Trophoblast cell (in vitro differentiated cells and primary cell): ENCODE measurements at regions not wholly inside any gene's neighbourhood (a gene's known extent, or its start where the extent isn't known, plus 50 kb on each side); places are given as distances from the start of the nearest gene placed in this dataset.
"Not testable (repeated sequence)": the region's sequence is repeated elsewhere in the genome, so short reads cannot be mapped to it uniquely, and the experiment has no call there.

Experiments used
- DNase-seq, 2 donors: peaks; one replicate each; pipeline ENCODE4 v3.0.0-alpha.2; 2016
- H2AFZ ChIP-seq: 2 replicates; pipeline ENCODE4 v1.6.1; 2013; ENCODE audit warnings: low read length, moderate library complexity, mild to moderate bottlenecking; ENCODE audit not compliant: insufficient read depth, poor library complexity
- H2AK5ac ChIP-seq: 2 replicates; pipeline ENCODE4 v1.6.1; 2013; ENCODE audit warnings: mild to moderate bottlenecking, low read length
- H2BK120ac ChIP-seq: 2 replicates; pipeline ENCODE4 v1.6.1; 2013; ENCODE audit warnings: low read length, mild to moderate bottlenecking, moderate library complexity; ENCODE audit not compliant: insufficient read depth, poor library complexity
- H2BK12ac ChIP-seq: 2 replicates; pipeline ENCODE4 v1.6.1; 2013; ENCODE audit warnings: mild to moderate bottlenecking, low read length, moderate library complexity
- H2BK5ac ChIP-seq: 2 replicates; pipeline ENCODE4 v1.6.1; 2013; ENCODE audit warnings: low read length, low read depth, moderate library complexity, mild to moderate bottlenecking; ENCODE audit not compliant: poor library complexity
- H3K14ac ChIP-seq: 2 replicates; pipeline ENCODE4 v1.6.1; 2013; ENCODE audit warnings: mild to moderate bottlenecking, low read length
- H3K18ac ChIP-seq: 2 replicates; pipeline ENCODE4 v1.6.1; 2013; ENCODE audit warnings: mild to moderate bottlenecking, low read length
- H3K23ac ChIP-seq: 2 replicates; pipeline ENCODE4 v1.6.1; 2013; ENCODE audit warnings: low read length
- H3K27ac ChIP-seq: 2 replicates; pipeline ENCODE4 v1.5.1; 2013; ENCODE audit warnings: low read depth, mild to moderate bottlenecking, inconsistent platforms, low read length, moderate library complexity
- H3K27me3 ChIP-seq: 2 replicates; pipeline ENCODE4 v1.6.1; 2013; ENCODE audit warnings: inconsistent platforms, mild to moderate bottlenecking, low read length, moderate library complexity; ENCODE audit not compliant: insufficient read depth
- H3K36me3 ChIP-seq, 2 experiments: 1 replicate in 1 of 2; 2 replicates in 1 of 2; pipeline ENCODE4 v1.6.1; 2013; ENCODE audit warnings: low read length in 2 of 2, mild to moderate bottlenecking in 2 of 2, moderate library complexity in 1 of 2; ENCODE audit not compliant: insufficient read depth in 2 of 2, control insufficient read depth in 1 of 2
- H3K4ac ChIP-seq: 2 replicates; pipeline ENCODE4 v1.6.1; 2013; ENCODE audit warnings: low read depth, mild to moderate bottlenecking, low read length, moderate library complexity
- H3K4me1 ChIP-seq, 2 experiments: 1 replicate in 1 of 2; 2 replicates in 1 of 2; pipeline ENCODE4 v1.6.1; 2013; ENCODE audit warnings: low read length in 2 of 2, mild to moderate bottlenecking in 2 of 2, moderate library complexity in 1 of 2; ENCODE audit not compliant: insufficient read depth in 2 of 2, control insufficient read depth in 1 of 2
- H3K4me2 ChIP-seq: 2 replicates; pipeline ENCODE4 v1.6.1; 2013; ENCODE audit warnings: inconsistent platforms, mild to moderate bottlenecking, low read length, moderate library complexity
- H3K4me3 ChIP-seq: 2 replicates; pipeline ENCODE4 v1.5.1; 2013; ENCODE audit warnings: mild to moderate bottlenecking, low read depth, low read length, inconsistent platforms
- H3K79me1 ChIP-seq: one replicate; pipeline ENCODE4 v1.6.1; 2013; ENCODE audit warnings: low read length
- H3K79me2 ChIP-seq: 2 replicates; pipeline ENCODE4 v1.6.1; 2013; ENCODE audit warnings: low read length, mild to moderate bottlenecking; ENCODE audit not compliant: control insufficient read depth, insufficient read depth, poor library complexity
- H3K9ac ChIP-seq: 2 replicates; pipeline ENCODE4 v1.6.1; 2013; ENCODE audit warnings: mild to moderate bottlenecking, low read length
- H3K9me3 ChIP-seq: 2 replicates; pipeline ENCODE4 v1.6.1; 2013; ENCODE audit warnings: low read depth, mild to moderate bottlenecking, control low read depth, inconsistent platforms, low read length; ENCODE audit not compliant: insufficient read depth
- H4K12ac ChIP-seq: 2 replicates; pipeline ENCODE4 v1.6.1; 2013; ENCODE audit warnings: low read depth, mild to moderate bottlenecking, low read length, moderate library complexity
- H4K8ac ChIP-seq: 2 replicates; pipeline ENCODE4 v1.6.1; 2013; ENCODE audit warnings: low read depth, mild to moderate bottlenecking, low read length, moderate library complexity
- H4K91ac ChIP-seq: one replicate; pipeline ENCODE4 v1.6.1; 2013; ENCODE audit warnings: low read depth, mild to moderate bottlenecking, low read length, moderate library complexity
- WGBS: extraction: QIAGEN DNeasy Blood & Tissue Kit; methylation state at CpG from one replicate; pipeline ENCODE4 v1.1.7; 2013; ENCODE audit warnings: missing lambda C conversion rate; ENCODE audit not compliant: insufficient read length, insufficient coverage; ENCODE audit errors: extremely low coverage; 5-methylcytosine and 5-hydroxymethylcytosine counted together

DNA sequence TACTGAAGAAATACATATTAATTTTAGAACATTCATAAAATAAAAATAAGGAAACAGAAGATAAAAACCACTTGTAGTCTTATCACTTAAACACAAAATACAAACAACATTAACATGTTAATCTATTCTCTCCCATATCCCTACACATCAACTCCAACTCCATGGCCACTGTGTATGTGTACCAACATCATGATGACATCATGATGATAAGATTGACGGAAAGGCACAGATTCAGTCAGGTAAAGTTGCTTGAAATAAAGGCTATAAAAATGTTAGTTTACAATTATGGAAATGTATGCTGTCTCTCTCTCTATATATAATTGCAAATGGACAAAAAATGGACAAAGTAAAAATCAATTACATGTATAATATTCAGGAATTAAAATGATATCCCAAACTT is 388.5 kb upstream of the UBE2E3 start:
- no peak overlapping the region for H3K9ac ChIP-seq
- no CpG with 5 or more reads among the region's 1 CpG for WGBS
- no peak overlapping the region for H3K14ac ChIP-seq
- H2BK5ac ChIP-seq, result no peak overlapping the region
- H3K27ac ChIP-seq, result no peak overlapping the region
- H3K4me3 ChIP-seq, result no peak overlapping the region
- no peak overlapping the region for H3K4me2 ChIP-seq
- no peak overlapping the region for H2BK120ac ChIP-seq
- no peak overlapping the region for H2BK12ac ChIP-seq
- H3K23ac ChIP-seq, result no peak overlapping the region
- H3K9me3 ChIP-seq, result no peaks in the 10 kb centered on the region
- no peak overlapping the region for H4K91ac ChIP-seq
- H2AK5ac ChIP-seq, result no peak overlapping the region
- DNase-seq, result no peak
- peaks cover 0 to 4% of the 10 kb centered on the region in 2 experiments for H3K4me1 ChIP-seq
- H3K79me2 ChIP-seq, result no peaks in the 10 kb centered on the region
- H3K18ac ChIP-seq, result no peak overlapping the region
- H3K36me3 ChIP-seq, result no peaks in the 10 kb centered on the region
- no peak overlapping the region for H3K4ac ChIP-seq
- no peak overlapping the region for H2AFZ ChIP-seq
- no peak overlapping the region for H4K12ac ChIP-seq
- H3K27me3 ChIP-seq, result no peaks in the 10 kb centered on the region
- H4K8ac ChIP-seq, result no peak overlapping the region
- no peaks in the 10 kb centered on the region for H3K79me1 ChIP-seq

- H4K91ac ChIP-seq, H3K4me3 ChIP-seq, H3K18ac ChIP-seq, H2BK5ac ChIP-seq, H3K27me3 ChIP-seq, H4K12ac ChIP-seq, H3K14ac ChIP-seq, H4K8ac ChIP-seq, H3K4ac ChIP-seq, H3K4me2 ChIP-seq, H3K36me3 ChIP-seq, H2BK12ac ChIP-seq, H3K23ac ChIP-seq, H2AK5ac ChIP-seq, H3K79me2 ChIP-seq, H2BK120ac ChIP-seq, DNase-seq, H3K4me1 ChIP-seq, H3K9ac ChIP-seq, H3K79me1 ChIP-seq, H3K9me3 ChIP-seq, H2AFZ ChIP-seq, H3K27ac ChIP-seq: not testable (repeated sequence)
- WGBS, result no CpG with 5 or more reads among the region's 11 CpGs
Observed at GRCh38 chr2:180591093-180591781, 389.2 kb upstream of the UBE2E3 start.

DNA sequence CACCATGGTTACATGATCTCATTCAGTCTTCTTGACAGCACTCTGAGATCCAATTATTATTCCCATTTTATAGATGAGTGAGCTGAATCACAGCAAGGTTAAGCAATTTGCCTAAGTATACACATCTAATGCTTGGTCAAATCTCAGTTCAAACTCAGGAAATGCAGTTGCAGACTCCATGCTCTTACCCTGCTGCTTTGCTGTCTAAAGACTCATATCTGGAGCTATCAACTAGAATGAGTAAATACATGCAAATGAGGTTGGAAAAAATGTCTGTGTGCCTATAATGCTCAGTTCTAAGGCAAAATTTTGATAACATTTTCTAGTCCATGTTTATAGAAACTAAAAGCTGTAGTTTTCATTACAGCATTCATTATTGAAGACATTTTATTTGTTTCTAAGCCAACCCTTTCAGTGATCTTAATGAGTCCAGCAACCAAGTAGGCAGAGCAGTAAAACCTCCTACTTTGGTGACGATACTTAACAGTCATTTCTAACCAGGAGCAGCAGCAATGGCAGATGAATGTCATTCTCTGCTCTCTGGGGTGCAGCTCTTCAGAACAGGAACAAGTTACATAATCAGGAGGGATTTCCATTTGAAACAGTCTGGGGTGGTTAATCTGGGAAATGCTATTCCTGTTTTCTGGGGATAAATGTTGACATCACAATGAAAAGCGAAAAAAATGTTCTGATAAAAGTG is 396.8 kb upstream of the UBE2E3 start:
- H3K4ac ChIP-seq, result no peak overlapping the region
- no peak overlapping the region for H2AK5ac ChIP-seq
- no peak overlapping the region for H4K91ac ChIP-seq
- H2BK5ac ChIP-seq, result no peak overlapping the region
- no peaks in the 10 kb centered on the region for H3K9me3 ChIP-seq
- no peaks in the 10 kb centered on the region for H3K36me3 ChIP-seq
- no peak overlapping the region for H2BK12ac ChIP-seq
- no peak overlapping the region for H2BK120ac ChIP-seq
- no peak for DNase-seq
- no peak overlapping the region for H3K18ac ChIP-seq
- no peak overlapping the region for H3K4me3 ChIP-seq
- no peaks in the 10 kb centered on the region for H3K79me1 ChIP-seq
- H3K23ac ChIP-seq, result no peak overlapping the region
- H3K27ac ChIP-seq, result no peak overlapping the region
- H3K14ac ChIP-seq, result no peak overlapping the region
- H2AFZ ChIP-seq, result no peak overlapping the region
- no CpG with 5 or more reads among the region's 2 CpGs for WGBS
- H4K12ac ChIP-seq, result no peak overlapping the region
- no peaks in the 10 kb centered on the region for H3K27me3 ChIP-seq
- no peak overlapping the region for H3K9ac ChIP-seq
- no peaks in the 10 kb centered on the region for H3K79me2 ChIP-seq
- H3K4me2 ChIP-seq, result no peak overlapping the region
- H4K8ac ChIP-seq, result no peak overlapping the region
- no peaks in the 10 kb centered on the region for H3K4me1 ChIP-seq

DNA sequence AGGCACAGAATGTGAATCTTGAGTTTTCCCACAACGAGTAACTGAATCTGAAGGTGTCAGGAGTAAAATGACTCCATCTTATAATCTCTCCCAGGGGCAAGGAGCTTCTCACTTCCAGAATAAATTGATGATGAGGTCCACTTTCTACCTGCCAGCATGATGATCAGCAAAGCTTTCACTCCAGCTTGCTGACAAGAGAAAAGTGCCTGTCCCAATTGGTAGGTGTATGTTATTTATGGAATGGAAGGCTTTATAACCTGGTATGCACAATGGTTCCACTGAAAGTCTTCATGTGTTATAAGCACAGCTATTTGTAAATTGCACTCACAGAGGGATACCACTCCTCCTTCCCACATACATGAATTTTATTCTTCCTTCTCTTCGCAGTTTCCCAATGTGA is 401.0 kb upstream of the UBE2E3 start:
- no peaks in the 10 kb centered on the region for H3K27me3 ChIP-seq
- H3K79me1 ChIP-seq, result peaks cover 3% of the 10 kb centered on the region
- peak overlapping the region; percentile 49 for H2BK12ac ChIP-seq
- no peak overlapping the region for H3K27ac ChIP-seq
- no peak overlapping the region for H2AFZ ChIP-seq
- no peak overlapping the region for H4K12ac ChIP-seq
- H3K4me2 ChIP-seq, result no peak overlapping the region
- no peaks in the 10 kb centered on the region for H3K9me3 ChIP-seq
- H3K23ac ChIP-seq, result no peak overlapping the region
- H3K18ac ChIP-seq, result no peak overlapping the region
- H2AK5ac ChIP-seq, result no peak overlapping the region
- no peaks in the 10 kb centered on the region for H3K36me3 ChIP-seq
- H3K4me1 ChIP-seq, result no peaks in the 10 kb centered on the region
- H3K14ac ChIP-seq, result no peak overlapping the region
- no peak overlapping the region for H3K4ac ChIP-seq
- peak overlapping the region; percentile 43 for H2BK120ac ChIP-seq
- no peak for DNase-seq
- no peak overlapping the region for H2BK5ac ChIP-seq
- no peak overlapping the region for H4K8ac ChIP-seq
- peak overlapping the region; percentile 14 for H4K91ac ChIP-seq
- no peak overlapping the region for H3K4me3 ChIP-seq
- H3K79me2 ChIP-seq, result no peaks in the 10 kb centered on the region
- H3K9ac ChIP-seq, result no peak overlapping the region
- no CpG with 5 or more reads among the region's 2 CpGs for WGBS
